AG04449 (cell line): ENCODE measurements at regions not wholly inside any gene's neighbourhood (a gene's known extent, or its start where the extent isn't known, plus 50 kb on each side); places are given as distances from the start of the nearest gene placed in this dataset.
"Not testable (repeated sequence)": the region's sequence is repeated elsewhere in the genome, so short reads cannot be mapped to it uniquely, and the experiment has no call there.

Source experiments
- CTCF ChIA-PET: fragments of 350-600 bp; formaldehyde crosslinking; extraction: SDS; loops from one replicate; lab custom pipeline; 2021; ENCODE audit warnings: antibody characterized with exemption; lab: Yijun Ruan, JAX
- POLR2A ChIA-PET: fragments of 400-600, 350-600 bp; formaldehyde crosslinking; extraction: SDS; loops from one replicate; lab custom pipeline; 2020; ENCODE audit warnings: antibody characterized with exemption, inconsistent platforms; lab: Yijun Ruan, JAX
- DNase-seq: peaks from one replicate; pipeline ENCODE4 v3.0.0-alpha.2; 2010; ENCODE audit warnings: low read depth, low spot score
- H3K4me3 ChIP-seq: 2 replicates; pipeline ENCODE4 v1.5.1; 2011; ENCODE audit warnings: low read depth, mild to moderate bottlenecking, control low read depth, low read length
- TF ChIP-seq, protein P1 (sequence below): IDR thresholded peaks from one replicate; pipeline ENCODE4 v1.5.1; 2011; ENCODE audit warnings: mild to moderate bottlenecking, moderate library complexity, low read length, control low read depth, inconsistent platforms; ENCODE audit not compliant: insufficient read depth; ENCODE audit errors: missing control alignments

DNA sequence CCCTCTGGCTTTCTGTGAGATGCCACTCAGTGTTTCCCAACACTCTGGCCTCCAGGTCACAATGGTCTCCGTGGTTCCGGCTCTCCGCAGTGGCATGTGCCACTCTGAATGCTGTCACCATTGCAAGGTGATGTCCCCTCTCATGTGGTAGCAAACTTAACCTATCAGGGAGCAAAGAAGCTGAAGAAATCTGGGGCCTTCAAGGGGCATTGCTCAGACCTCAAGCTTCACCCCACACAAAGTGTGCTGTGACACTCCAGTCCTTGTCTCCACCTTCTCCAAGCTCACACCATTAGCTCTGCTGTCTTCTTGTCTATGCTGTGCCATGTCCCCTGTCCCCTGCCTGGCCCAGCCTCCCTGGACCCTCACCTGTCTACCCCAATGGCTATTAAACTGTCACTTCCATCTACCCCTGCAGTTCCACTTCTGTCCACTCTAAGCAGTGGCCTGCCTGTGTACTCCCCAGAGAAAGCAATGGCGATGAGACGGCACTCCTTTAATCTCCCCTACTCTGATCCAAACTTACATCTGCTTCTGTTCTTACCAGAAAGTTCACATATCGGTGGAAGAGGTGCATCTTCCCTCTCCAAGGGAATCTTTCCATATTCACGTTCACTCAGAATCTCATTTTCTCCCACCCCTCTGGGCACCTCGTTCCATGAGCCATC is 93.7 kb downstream of the DHRS2 start:
- TF ChIP-seq, protein P1, sequence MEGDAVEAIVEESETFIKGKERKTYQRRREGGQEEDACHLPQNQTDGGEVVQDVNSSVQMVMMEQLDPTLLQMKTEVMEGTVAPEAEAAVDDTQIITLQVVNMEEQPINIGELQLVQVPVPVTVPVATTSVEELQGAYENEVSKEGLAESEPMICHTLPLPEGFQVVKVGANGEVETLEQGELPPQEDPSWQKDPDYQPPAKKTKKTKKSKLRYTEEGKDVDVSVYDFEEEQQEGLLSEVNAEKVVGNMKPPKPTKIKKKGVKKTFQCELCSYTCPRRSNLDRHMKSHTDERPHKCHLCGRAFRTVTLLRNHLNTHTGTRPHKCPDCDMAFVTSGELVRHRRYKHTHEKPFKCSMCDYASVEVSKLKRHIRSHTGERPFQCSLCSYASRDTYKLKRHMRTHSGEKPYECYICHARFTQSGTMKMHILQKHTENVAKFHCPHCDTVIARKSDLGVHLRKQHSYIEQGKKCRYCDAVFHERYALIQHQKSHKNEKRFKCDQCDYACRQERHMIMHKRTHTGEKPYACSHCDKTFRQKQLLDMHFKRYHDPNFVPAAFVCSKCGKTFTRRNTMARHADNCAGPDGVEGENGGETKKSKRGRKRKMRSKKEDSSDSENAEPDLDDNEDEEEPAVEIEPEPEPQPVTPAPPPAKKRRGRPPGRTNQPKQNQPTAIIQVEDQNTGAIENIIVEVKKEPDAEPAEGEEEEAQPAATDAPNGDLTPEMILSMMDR, result no peak
- no peak overlapping the region for H3K4me3 ChIP-seq
- no peak for DNase-seq
- ChIA-PET POLR2A (no interaction called here), CTCF (interaction anchor here (0.6 to 6.5 kb wide), 4 partner anchors 12 to 181 kb away, joined by 3 to 97 read pairs (median 7); no protein-coding TSS in a partner anchor)

- TF ChIP-seq, protein P1, result no peak
- H3K4me3 ChIP-seq, result no peak overlapping the region
- POLR2A ChIA-PET, result no interaction called here
- DNase-seq, result no peak
- CTCF ChIA-PET, result no interaction called here
Observed at GRCh38 chr14:23735394-23735793, 99.2 kb downstream of the DHRS2 start.

- POLR2A ChIA-PET, DNase-seq, H3K4me3 ChIP-seq: not testable (repeated sequence)
- CTCF ChIA-PET, result interaction anchor here (1.6 kb wide), 1 partner anchor 113 kb away, joined by 3 read pairs; no protein-coding TSS in a partner anchor
Observed at GRCh38 chr14:23744368-23744767, 108.2 kb downstream of the DHRS2 start.

GRCh38 chr14:23750357-23750756 is 114.2 kb downstream of the DHRS2 start:
- TF ChIP-seq, protein P1, result no peak
- no peak for DNase-seq
- POLR2A ChIA-PET, result no interaction called here
- H3K4me3 ChIP-seq, result no peak overlapping the region
- CTCF ChIA-PET, result interaction anchor here (1.4 kb wide), 1 partner anchor 119 kb away, joined by 5 read pairs; no protein-coding TSS in a partner anchor

- TF ChIP-seq, protein P1, result no peak
- CTCF ChIA-PET, result interaction anchor here (1.4 kb wide), 1 partner anchor 120 kb away, joined by 5 read pairs; no protein-coding TSS in a partner anchor
- DNase-seq, result peak; percentile 9
- H3K4me3 ChIP-seq, result no peak overlapping the region
- POLR2A ChIA-PET, result no interaction called here
Observed at GRCh38 chr14:23751616-23752015, 115.5 kb downstream of the DHRS2 start.

- CTCF ChIA-PET, result interaction anchor here (1.3 kb wide), 1 partner anchor 37 kb away, joined by 3 read pairs; no protein-coding TSS in a partner anchor
- POLR2A ChIA-PET, result no interaction called here
- DNase-seq, result no peak
- TF ChIP-seq, protein P1, result no peak
- H3K4me3 ChIP-seq, result no peak overlapping the region
Observed at GRCh38 chr14:23763394-23763793, 127.2 kb downstream of the DHRS2 start.
